Parathyroid adenoma (tissue), 2 donors: ENCODE measurements at regions not wholly inside any gene's neighbourhood (a gene's known extent, or its start where the extent isn't known, plus 50 kb on each side); places are given as distances from the start of the nearest gene placed in this dataset.

ENCODE experiments used
- H2AFZ ChIP-seq: fragments of 300-600 bp; sonication (generic); one replicate; pipeline ENCODE4 v1.7.0; 2017; ENCODE audit warnings: antibody characterized with exemption, mild to moderate bottlenecking
- H3K27ac ChIP-seq: fragments of 300-600 bp; sonication (generic); one replicate; pipeline ENCODE4 v1.7.0; 2017
- H3K27me3 ChIP-seq: fragments of 300-600 bp; sonication (generic); one replicate; pipeline ENCODE4 v1.7.0; 2017; ENCODE audit warnings: low read length; ENCODE audit not compliant: control insufficient read depth, insufficient read depth
- H3K36me3 ChIP-seq: fragments of 300-600 bp; sonication (generic); one replicate; pipeline ENCODE4 v1.7.0; 2017; ENCODE audit warnings: low read length; ENCODE audit not compliant: control insufficient read depth, insufficient read depth
- H3K4me1 ChIP-seq: fragments of 300-600 bp; sonication (generic); one replicate; pipeline ENCODE4 v1.7.0; 2017; ENCODE audit warnings: control low read depth
- H3K4me2 ChIP-seq: fragments of 300-600 bp; sonication (generic); one replicate; pipeline ENCODE4 v1.7.0; 2017; ENCODE audit warnings: low read length
- H3K4me3 ChIP-seq: fragments of 300-600 bp; sonication (generic); one replicate; pipeline ENCODE4 v1.7.0; 2017; ENCODE audit warnings: low read depth, low read length
- H3K79me2 ChIP-seq: fragments of 300-600 bp; sonication (generic); one replicate; pipeline ENCODE4 v1.7.0; 2017; ENCODE audit warnings: control low read depth
- H3K9ac ChIP-seq: fragments of 300-600 bp; sonication (generic); one replicate; pipeline ENCODE4 v1.7.0; 2017; ENCODE audit warnings: mild to moderate bottlenecking
- H3K9me3 ChIP-seq: fragments of 300-600 bp; sonication (generic); one replicate; pipeline ENCODE4 v1.7.0; 2017; ENCODE audit warnings: low read length; ENCODE audit not compliant: control insufficient read depth
- CTCF ChIP-seq: fragments of 300-600 bp; sonication (generic); IDR thresholded peaks from one replicate; pipeline ENCODE4 v1.7.0; 2017; ENCODE audit warnings: antibody characterized with exemption, mild to moderate bottlenecking
- donor health status: primary hyperparathyroidism.

- Histone ChIP-seq H3K9ac (no peak overlapping the region), H2AFZ (no peak overlapping the region), H3K79me2 (no peaks in the 10 kb centered on the region), H3K4me1 (no peaks in the 10 kb centered on the region), H3K4me2 (no peak overlapping the region), H3K27ac (no peak overlapping the region), H3K36me3 (no peaks in the 10 kb centered on the region), H3K9me3 (no peaks in the 10 kb centered on the region), H3K4me3 (no peak overlapping the region), H3K27me3 (no peaks in the 10 kb centered on the region)
- TF ChIP-seq CTCF, result no peak
These were observed 1531.9 kb upstream of the CDH8 start for GRCh38 chr16:63568164-63568563.

GRCh38 chr16:63563819-63564505, 1527.7 kb upstream of the CDH8 start:
- TF ChIP-seq CTCF, result no peak
- no peak overlapping the region for H2AFZ ChIP-seq
- no peak overlapping the region for H3K27ac ChIP-seq
- H3K9me3 ChIP-seq, result no peaks in the 10 kb centered on the region
- no peaks in the 10 kb centered on the region for H3K36me3 ChIP-seq
- no peak overlapping the region for H3K4me3 ChIP-seq
- no peak overlapping the region for H3K4me2 ChIP-seq
- no peaks in the 10 kb centered on the region for H3K27me3 ChIP-seq
- H3K4me1 ChIP-seq, result no peaks in the 10 kb centered on the region
- no peaks in the 10 kb centered on the region for H3K79me2 ChIP-seq
- H3K9ac ChIP-seq, result no peak overlapping the region

- TF ChIP-seq CTCF, result no peak
- H3K27me3 ChIP-seq, result no peaks in the 10 kb centered on the region
- H3K4me1 ChIP-seq, result no peaks in the 10 kb centered on the region
- H2AFZ ChIP-seq, result no peak overlapping the region
- no peak overlapping the region for H3K4me2 ChIP-seq
- H3K9me3 ChIP-seq, result no peaks in the 10 kb centered on the region
- H3K9ac ChIP-seq, result no peak overlapping the region
- H3K4me3 ChIP-seq, result no peak overlapping the region
- no peaks in the 10 kb centered on the region for H3K36me3 ChIP-seq
- H3K79me2 ChIP-seq, result no peaks in the 10 kb centered on the region
- H3K27ac ChIP-seq, result no peak overlapping the region
These were observed 1517.7 kb upstream of the CDH8 start for GRCh38 chr16:63553980-63554379.

- no peak overlapping the region for H3K4me3 ChIP-seq
- TF ChIP-seq CTCF, result no peak
- H3K4me1 ChIP-seq, result no peaks in the 10 kb centered on the region
- H3K27ac ChIP-seq, result no peak overlapping the region
- H3K9me3 ChIP-seq, result no peaks in the 10 kb centered on the region
- H2AFZ ChIP-seq, result no peak overlapping the region
- no peaks in the 10 kb centered on the region for H3K36me3 ChIP-seq
- H3K79me2 ChIP-seq, result no peaks in the 10 kb centered on the region
- no peak overlapping the region for H3K4me2 ChIP-seq
- no peaks in the 10 kb centered on the region for H3K27me3 ChIP-seq
- H3K9ac ChIP-seq, result no peak overlapping the region
These were observed 1503.0 kb upstream of the CDH8 start for GRCh38 chr16:63539276-63539675.

- no peak overlapping the region for H2AFZ ChIP-seq
- H3K9me3 ChIP-seq, result no peaks in the 10 kb centered on the region
- no peak for TF ChIP-seq CTCF
- no peaks in the 10 kb centered on the region for H3K79me2 ChIP-seq
- no peak overlapping the region for H3K4me2 ChIP-seq
- H3K27ac ChIP-seq, result no peak overlapping the region
- no peak overlapping the region for H3K4me3 ChIP-seq
- no peaks in the 10 kb centered on the region for H3K36me3 ChIP-seq
- no peaks in the 10 kb centered on the region for H3K4me1 ChIP-seq
- no peak overlapping the region for H3K9ac ChIP-seq
- no peaks in the 10 kb centered on the region for H3K27me3 ChIP-seq
These were observed 1494.7 kb upstream of the CDH8 start for GRCh38 chr16:63530974-63531373.
